Activated T-cell treated with anti-CD3 and anti-CD28 coated beads, Interleukin-2, amount 50 U/mL, for 72 hours (primary cell): ENCODE measurements at regions not wholly inside any gene's neighbourhood (a gene's known extent, or its start where the extent isn't known, plus 50 kb on each side); places are given as distances from the start of the nearest gene placed in this dataset.

Experiments
- ATAC-seq, 2 donors: fragments of 150-1000 bp; cut with Tn5 transposase; replicated peaks in 1 of 2; 2 replicates each; pipeline ENCODE4 v1.10.0; 2021; ENCODE audit warnings: moderate library complexity in 2 of 2, mild to moderate bottlenecking in 1 of 2
- DNase-seq, 2 donors: peaks; one replicate each; pipeline ENCODE4 v3.0.0; 2021 to 2022; ENCODE audit warnings: mixed read lengths in 1 of 2
- H3K27ac Mint-ChIP-seq: one replicate; pipeline ENCODE4 v1.8.0; 2022; ENCODE audit warnings: mild to moderate bottlenecking, moderate library complexity, mixed read lengths
- H3K27me3 Mint-ChIP-seq: one replicate; pipeline ENCODE4 v1.8.0; 2022; ENCODE audit warnings: low read depth, mixed read lengths
- H3K36me3 Mint-ChIP-seq, 2 donors: one replicate each; pipeline ENCODE4 v1.8.0; 2022; ENCODE audit warnings: mixed read lengths in 2 of 2, mild to moderate bottlenecking in 1 of 2; ENCODE audit not compliant: insufficient read depth in 2 of 2
- H3K4me1 Mint-ChIP-seq: one replicate; pipeline ENCODE4 v1.8.0; 2022; ENCODE audit warnings: low read depth, mixed read lengths
- H3K4me3 Mint-ChIP-seq, 2 donors: one replicate each; pipeline ENCODE4 v1.8.0; 2022; ENCODE audit warnings: mild to moderate bottlenecking in 2 of 2, mixed read lengths in 2 of 2, moderate library complexity in 2 of 2
- H3K9me3 Mint-ChIP-seq, 2 donors: one replicate each; pipeline ENCODE4 v1.8.0; 2022; ENCODE audit warnings: mixed read lengths in 2 of 2

DNA sequence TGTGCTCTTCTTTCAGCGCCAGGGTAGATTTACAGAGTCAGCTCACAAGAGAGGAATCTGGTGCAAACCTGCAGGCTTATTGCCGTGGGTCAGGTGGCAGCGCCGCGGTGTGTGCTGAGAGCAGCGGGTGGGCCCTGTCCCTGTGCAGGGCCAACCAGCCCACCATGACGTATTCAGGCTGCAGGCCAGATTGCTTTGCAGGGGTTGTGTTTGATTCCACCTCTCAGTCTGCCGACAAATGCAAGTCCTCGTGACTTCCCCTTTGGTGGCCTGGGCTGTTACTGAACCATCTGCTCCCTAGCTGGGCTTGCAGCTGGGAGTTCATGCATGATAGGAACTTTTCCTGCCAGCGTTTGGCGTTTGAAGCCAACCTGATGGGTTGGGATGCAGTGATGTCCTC lies 66.7 kb upstream of the LEP start:
- Mint-ChIP-seq H3K9me3 (no peaks in the 10 kb centered on the region), H3K4me3 (no peak overlapping the region), H3K36me3 (no peaks in the 10 kb centered on the region), H3K27me3 (peaks cover 43% of the 10 kb centered on the region), H3K4me1 (no peaks in the 10 kb centered on the region), H3K27ac (no peak overlapping the region)
- DNase-seq: no peak
- ATAC-seq: no peak

DNA sequence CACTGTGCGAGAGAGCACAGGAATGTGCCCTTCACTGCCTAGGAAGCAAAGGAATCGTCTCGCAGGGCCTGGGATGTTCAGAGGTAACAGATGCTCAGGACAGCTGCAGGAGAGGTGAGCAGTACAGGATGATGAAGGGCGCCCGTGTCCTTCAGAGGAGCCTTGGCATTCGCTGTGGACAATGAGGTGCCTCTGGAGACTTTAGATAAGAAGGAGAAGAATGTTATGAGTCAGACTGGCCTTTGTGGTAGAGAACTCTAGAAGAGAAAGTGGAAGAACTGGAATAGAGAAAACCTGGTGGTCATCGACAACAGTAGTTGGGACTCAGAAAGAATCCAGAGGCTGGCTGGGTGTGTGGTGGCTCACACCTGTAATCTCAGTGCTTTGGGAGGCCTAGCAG lies 64.4 kb upstream of the LEP start:
- ATAC-seq (no peak), DNase-seq (no peak)
- Mint-ChIP-seq H3K27me3 (peaks cover 38% of the 10 kb centered on the region), H3K4me3 (no peak overlapping the region), H3K9me3 (no peaks in the 10 kb centered on the region), H3K27ac (no peak overlapping the region), H3K4me1 (no peaks in the 10 kb centered on the region), H3K36me3 (no peaks in the 10 kb centered on the region)

GRCh38 chr7:128177768-128178550 lies 63.1 kb upstream of the LEP start:
- DNase-seq: no peak
- Mint-ChIP-seq H3K27ac (no peak overlapping the region), H3K4me3 (no peak overlapping the region), H3K27me3 (peaks cover 38% of the 10 kb centered on the region), H3K4me1 (no peaks in the 10 kb centered on the region), H3K9me3 (no peaks in the 10 kb centered on the region), H3K36me3 (no peaks in the 10 kb centered on the region)
- ATAC-seq: no peak

DNA sequence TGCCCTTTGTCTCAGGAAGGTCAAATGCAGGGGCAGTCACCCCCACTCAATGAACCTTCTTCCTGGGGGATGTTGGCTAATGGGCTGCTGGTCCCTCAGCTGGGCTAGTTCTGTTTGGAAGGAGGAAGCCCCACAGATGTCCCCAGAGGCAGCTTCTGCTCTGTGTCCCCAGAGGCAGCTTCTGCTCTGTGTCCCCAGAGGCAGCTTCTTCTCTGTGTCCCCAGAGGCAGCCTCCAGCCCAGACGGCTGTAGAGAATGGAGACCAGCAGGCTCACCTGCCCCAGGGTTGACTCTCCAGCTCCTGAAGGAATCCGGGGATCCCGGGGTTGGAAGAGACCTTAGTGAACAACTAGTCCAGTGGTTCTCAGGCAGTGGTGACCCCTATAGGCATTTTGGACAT lies 62.5 kb upstream of the LEP start:
- no peak for ATAC-seq
- Mint-ChIP-seq H3K36me3 (no peaks in the 10 kb centered on the region), H3K27me3 (peaks cover 38% of the 10 kb centered on the region), H3K4me1 (no peaks in the 10 kb centered on the region), H3K4me3 (no peak overlapping the region), H3K9me3 (no peaks in the 10 kb centered on the region), H3K27ac (no peak overlapping the region)
- no peak for DNase-seq

DNA sequence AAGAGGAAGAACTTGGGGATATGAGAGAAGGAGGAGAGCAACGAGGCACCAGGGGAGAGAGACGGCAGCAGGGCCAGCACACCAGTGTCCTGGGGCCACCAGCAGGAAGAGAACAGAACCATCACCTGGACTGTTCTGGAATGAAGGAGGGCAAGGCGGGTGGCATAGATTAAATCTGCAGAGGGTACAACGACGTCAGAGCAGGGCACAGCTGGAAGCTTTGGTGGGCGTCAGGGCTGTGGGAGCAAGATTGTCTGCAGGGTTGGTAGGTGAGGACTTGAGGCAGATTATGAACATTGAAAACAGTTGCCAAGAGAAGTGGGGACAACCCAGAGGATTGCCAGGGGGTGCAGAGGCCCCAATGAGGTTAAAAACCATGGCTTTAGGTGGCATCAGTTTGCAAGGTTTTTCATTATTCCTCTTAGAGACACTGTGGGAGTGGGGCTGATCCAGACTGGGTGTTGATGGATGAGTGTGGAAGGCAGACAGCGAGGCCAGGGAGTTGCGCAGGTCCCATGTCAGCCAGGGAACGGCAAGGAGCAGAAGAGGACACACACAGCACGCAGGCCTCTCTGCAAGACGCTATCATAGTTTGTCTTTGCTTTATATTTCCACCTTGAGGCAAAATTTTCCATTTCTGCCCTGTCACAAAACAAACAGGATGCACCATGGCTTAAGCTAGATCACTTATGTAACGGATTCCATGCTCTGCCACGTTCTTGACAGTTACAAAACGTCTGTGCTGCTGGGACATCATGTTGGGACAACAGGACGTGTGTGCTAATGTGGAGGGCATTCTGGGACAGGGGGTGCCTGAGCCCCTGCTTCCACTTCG lies 52.5 kb upstream of the LEP start:
- Mint-ChIP-seq H3K4me1 (peaks cover 5% of the 10 kb centered on the region), H3K9me3 (no peaks in the 10 kb centered on the region), H3K4me3 (no peak overlapping the region), H3K36me3 (peaks cover 0 to under 1% of the 10 kb centered on the region in 2 donors), H3K27ac (no peak overlapping the region), H3K27me3 (peaks cover 35% of the 10 kb centered on the region)
- DNase-seq: no peak
- ATAC-seq: no peak

DNA sequence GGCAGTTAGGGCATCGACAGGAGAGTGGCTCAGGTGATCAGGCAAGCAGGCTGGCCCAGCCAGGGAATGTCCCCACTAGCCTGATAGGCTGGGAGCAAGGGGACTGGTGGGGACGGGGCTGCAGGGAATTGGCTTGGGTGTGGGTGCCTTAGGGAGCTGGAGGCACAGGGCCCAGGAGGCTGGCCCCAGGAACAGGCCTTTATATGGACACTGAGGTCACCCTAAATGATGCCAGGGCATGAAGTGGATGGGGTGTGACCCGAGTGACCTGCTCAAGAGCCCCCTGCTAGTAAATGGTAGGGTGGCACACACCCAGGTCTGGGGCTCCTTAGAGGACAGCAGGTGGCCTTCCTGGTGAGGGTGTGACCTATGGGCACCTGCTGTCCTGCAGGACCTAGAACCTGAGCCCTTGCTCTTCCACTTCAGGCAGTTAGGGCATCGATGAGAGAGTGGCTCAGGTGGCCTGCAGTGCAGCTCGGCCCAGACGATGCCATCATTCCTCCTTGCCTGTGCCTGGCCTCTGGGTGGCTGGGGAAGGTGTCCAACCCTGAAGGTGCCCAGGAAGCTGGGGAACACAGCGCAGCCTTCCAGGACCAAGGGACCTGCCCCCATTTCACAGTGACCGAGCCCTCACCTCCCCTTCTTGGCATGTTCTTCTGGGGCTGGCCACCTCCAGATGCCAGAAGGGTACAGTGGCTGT lies 51.7 kb upstream of the LEP start:
- peaks cover 35% of the 10 kb centered on the region for H3K27me3 Mint-ChIP-seq
- no peak overlapping the region for H3K4me3 Mint-ChIP-seq
- no peak overlapping the region for H3K27ac Mint-ChIP-seq
- H3K9me3 Mint-ChIP-seq: peaks cover 3 to 5% of the 10 kb centered on the region in 2 donors
- no peak for ATAC-seq
- peaks cover 7% of the 10 kb centered on the region for H3K4me1 Mint-ChIP-seq
- no peak for DNase-seq
- H3K36me3 Mint-ChIP-seq: peaks cover 3 to 8% of the 10 kb centered on the region in 2 donors

DNA sequence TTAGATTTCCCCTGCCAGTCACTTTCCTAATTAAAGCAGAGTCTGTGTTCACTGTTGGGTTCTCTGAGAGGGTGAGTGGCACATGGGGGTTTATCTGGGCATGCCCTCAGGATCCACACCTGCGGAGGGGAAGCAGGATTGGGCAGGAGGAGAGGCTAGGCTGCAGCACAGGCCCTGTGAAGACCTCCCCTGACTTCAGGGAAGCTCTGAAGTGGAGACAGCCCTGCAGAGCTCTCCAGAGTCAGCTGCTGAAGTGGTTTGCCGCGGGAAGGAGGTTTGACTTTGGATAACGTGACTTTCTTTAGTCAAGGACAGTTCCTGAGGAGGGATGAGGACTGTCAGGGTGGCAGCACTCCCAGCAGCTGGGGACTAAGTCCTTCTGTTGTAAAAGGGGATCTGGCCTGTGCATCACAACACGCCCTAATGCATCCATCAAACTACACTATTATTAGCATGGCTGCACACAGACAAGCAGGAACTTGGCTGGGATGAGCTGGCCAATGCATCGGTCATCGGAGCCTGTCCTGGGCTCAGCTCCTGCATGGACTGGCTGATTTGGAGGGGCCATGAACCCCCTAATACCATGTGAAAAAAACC lies 50.9 kb upstream of the LEP start:
- Mint-ChIP-seq H3K27ac (no peak overlapping the region), H3K4me1 (peaks cover 13% of the 10 kb centered on the region), H3K27me3 (peaks cover 34% of the 10 kb centered on the region), H3K9me3 (peaks cover 7 to 10% of the 10 kb centered on the region in 2 donors), H3K36me3 (peaks cover 8 to 13% of the 10 kb centered on the region in 2 donors), H3K4me3 (no peak overlapping the region)
- no peak for DNase-seq
- ATAC-seq: no peak

DNA sequence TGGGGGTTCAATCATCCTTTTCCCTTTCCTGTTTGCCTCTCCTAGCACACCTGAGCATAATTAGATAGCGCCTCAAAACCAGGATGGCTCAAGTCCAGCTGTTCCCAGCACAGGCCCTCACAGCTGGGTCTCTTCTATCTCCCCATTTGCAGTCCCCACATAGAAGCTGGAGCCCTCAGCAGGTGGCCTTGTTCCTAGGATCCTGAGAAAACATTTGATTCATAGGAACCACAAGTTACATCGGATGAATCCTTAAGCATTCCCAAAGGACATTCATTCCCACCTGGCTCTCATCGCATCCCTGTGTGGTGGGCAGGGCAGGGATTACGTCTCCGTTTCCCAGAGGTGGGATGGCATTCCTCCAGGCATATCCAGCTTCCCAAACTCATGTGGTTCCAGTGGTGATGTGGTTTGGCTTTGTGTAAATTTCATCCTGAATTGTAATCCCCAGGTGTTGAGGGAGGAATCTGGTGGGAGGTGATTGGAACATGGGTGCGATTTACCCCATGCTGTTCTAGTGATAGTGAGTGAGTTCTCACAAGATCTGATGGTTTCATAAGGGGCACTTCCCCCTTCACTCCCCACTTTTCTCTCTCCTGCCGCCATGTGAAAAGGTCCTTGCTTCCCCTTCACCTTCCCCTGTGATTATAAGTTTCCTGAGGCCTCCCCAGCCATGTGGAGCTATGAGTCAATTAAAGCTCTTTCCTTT lies 49.8 kb upstream of the LEP start:
- Mint-ChIP-seq H3K4me1 (peaks cover 13% of the 10 kb centered on the region), H3K27me3 (peaks cover 28% of the 10 kb centered on the region), H3K36me3 (peaks cover 10 to 17% of the 10 kb centered on the region in 2 donors), H3K9me3 (peaks cover 7 to 12% of the 10 kb centered on the region in 2 donors), H3K4me3 (no peak overlapping the region), H3K27ac (no peak overlapping the region)
- no peak for ATAC-seq
- DNase-seq: no peak
